ENCODE measurements at regions not wholly inside any gene's neighbourhood (a gene's known extent, or its start where the extent isn't known, plus 50 kb on each side); places are given as distances from the start of the nearest gene placed in this dataset.

GRCh38 chr10:122749886-122750285, 50.2 kb upstream of the C10orf120 start:
- TF ChIP-seq CTCF (conservative IDR thresholded peaks at IDR 0.05; ENCODE audit: low read depth, low read length) (no peak), EZH2 (IDR thresholded peaks at IDR 0.05; ENCODE audit: low read length, unreplicated experiment) (no peak)
